GM10266 (cell line): ENCODE measurements at regions not wholly inside any gene's neighbourhood (a gene's known extent, or its start where the extent isn't known, plus 50 kb on each side); places are given as distances from the start of the nearest gene placed in this dataset.

Experiments
- DNase-seq: peaks from one replicate; pipeline ENCODE4 v3.0.0; 2012; ENCODE audit errors: extremely low spot score
- TF ChIP-seq, protein P1 (sequence below): IDR thresholded peaks from 2 replicates; pipeline ENCODE4 v1.5.1; 2012; ENCODE audit warnings: mild to moderate bottlenecking, low read depth; ENCODE audit not compliant: control insufficient read depth, insufficient read depth; ENCODE audit errors: missing control alignments

DNA sequence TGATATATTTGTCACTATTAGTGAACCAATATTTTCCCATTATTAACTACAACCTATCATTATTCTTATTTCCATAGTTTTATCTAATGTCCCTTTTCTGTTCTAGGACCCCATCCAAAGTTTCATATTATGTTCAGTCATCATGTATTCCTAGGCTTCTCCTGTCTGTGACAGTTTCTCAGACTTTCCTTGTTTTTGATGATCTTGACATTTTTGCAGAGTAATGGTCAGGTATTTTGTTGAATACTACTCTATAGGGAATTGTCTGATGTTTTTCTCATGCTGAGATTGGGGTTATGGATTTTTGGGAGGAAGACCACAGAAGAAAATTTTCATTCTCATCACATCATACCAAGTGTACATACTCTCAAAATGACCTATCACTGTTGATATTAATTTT is 684.6 kb downstream of the PLCL1 start:
- no peak for DNase-seq
- TF ChIP-seq, protein P1, sequence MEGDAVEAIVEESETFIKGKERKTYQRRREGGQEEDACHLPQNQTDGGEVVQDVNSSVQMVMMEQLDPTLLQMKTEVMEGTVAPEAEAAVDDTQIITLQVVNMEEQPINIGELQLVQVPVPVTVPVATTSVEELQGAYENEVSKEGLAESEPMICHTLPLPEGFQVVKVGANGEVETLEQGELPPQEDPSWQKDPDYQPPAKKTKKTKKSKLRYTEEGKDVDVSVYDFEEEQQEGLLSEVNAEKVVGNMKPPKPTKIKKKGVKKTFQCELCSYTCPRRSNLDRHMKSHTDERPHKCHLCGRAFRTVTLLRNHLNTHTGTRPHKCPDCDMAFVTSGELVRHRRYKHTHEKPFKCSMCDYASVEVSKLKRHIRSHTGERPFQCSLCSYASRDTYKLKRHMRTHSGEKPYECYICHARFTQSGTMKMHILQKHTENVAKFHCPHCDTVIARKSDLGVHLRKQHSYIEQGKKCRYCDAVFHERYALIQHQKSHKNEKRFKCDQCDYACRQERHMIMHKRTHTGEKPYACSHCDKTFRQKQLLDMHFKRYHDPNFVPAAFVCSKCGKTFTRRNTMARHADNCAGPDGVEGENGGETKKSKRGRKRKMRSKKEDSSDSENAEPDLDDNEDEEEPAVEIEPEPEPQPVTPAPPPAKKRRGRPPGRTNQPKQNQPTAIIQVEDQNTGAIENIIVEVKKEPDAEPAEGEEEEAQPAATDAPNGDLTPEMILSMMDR = no peak

DNA sequence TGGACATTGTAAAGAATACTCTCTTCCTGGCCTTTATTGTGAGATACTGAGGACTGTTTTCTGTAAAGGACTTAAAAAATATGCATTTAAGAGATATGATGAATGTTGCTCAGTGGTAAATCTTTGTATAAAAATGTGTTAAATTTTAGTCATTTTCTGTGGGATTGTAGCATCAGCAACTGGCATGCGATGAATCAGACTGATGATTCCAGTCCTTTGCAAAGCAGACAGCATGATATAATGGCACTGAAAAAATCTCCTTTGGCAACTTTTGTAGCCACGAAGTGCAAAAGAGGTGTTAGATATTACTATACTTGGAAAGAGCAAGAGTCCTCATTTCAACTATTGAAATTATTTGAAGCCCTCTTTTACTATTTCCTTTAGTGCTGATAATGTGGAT is 678.7 kb downstream of the PLCL1 start:
- TF ChIP-seq, protein P1 = no peak
- no peak for DNase-seq

DNA sequence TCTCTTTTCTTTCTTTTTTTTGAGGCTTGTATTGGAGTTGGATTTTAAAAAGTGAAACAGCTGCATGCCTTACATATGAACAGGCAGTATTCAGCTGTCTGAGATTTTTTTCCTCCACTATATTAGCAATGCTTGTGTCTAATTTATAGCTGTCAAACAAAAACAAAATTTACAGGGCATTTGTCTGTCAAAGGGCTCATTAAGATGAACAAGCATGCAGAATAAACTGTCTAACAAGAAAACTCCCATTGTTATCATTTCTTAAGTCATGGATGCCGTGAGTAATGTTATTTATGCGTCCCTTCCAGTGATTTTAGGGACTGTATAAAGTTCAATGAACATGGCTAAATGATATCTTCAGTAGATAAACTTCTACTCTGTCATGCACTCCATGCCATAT is 674.7 kb downstream of the PLCL1 start:
- no peak for DNase-seq
- TF ChIP-seq, protein P1 = no peak

DNA sequence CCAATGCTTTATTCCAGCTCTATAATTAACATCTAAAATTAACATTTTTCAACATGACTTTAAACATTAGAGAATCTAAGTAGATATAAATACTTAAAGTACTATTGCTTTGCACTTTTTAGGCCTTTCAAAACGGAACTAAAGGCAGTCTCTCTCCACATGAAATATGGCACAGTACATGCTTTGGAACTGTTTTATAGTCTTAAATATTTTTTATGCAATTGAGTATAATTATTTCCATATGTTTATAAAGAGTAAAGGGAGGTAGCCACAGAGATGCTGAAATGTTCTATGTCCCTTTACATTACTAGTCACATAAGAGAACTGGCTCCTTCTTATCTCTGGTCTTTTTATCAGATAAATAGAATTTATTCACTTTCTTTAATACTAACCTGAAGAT is 674.0 kb downstream of the PLCL1 start:
- TF ChIP-seq, protein P1 = no peak
- DNase-seq = no peak

DNA sequence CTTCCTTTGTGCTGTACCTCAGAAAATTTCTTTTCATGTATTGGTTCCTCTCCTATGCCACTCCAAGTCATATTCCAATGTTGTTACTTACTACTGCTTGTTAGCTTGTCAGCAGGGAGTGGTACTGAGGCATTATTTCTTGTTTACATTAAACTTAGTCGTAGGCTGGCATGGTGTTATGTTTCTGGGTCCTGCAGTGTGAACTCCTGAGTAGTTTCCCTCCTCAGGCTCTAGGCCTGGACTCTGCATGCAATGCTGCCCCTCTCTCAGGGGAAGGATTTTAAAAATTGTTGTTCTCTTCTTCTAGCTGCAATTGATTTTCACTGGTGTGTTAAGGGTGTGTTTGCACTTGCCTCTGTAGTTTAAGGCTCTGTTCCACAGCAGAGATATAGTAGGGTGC is 671.6 kb downstream of the PLCL1 start:
- TF ChIP-seq, protein P1 = no peak
- no peak for DNase-seq

DNA sequence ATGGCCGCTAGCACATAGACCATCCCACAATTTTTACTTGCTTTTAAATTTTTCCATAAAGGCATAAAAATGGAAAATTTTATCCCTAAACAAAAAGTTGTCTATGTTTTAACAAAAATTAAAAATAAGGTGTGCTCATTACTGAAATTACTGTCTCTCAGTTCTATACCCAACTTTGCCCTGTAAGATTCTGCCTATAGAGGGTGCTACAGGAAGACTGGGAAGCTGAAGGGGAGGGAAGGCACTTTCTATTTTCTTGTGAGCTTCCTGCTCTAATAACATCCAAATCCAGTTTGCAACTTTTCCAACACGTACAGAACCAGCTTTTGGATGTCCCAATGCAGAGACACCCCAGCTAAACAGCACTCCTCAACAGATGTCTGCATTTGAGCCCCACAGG is 666.9 kb downstream of the PLCL1 start:
- no peak for DNase-seq
- TF ChIP-seq, protein P1 = peak; percentile 12

DNA sequence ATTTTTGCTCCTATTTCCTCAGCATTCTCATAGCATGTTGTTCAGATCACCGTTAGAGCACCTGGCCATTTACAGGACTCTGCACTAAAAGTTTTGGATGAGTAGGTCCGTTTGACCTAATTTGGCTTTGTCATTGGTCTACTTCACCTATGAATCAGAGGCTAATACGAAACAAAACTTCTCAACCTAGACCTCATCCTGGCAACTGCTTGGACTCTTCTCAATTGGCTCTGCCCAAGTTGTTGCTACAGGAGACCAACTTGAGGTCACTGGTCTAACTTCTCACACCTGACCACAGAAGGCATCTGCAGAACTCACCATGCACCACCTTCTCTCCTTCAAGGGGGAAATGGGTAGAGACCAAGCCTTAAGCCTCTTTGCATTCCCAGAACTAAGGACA is 663.7 kb downstream of the PLCL1 start:
- TF ChIP-seq, protein P1 = no peak
- no peak for DNase-seq

DNA sequence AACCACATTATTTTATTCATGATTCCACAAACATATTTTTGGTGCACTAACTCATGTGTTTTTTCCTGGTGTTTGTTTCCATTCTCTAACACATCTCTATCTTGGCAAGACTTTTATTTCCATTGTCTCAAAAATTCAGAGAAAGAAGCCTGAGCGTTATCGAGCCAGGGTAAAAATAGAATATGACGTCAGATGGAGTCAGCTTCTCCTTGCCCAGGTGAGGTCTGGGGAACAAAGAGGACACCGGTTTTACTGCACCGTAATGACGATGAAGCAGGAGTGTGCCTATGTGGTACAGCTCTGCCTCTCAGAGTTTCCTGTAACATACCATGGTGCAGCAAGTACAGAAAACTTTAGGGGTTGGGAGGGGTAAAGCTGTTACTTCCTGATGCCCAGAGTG is 661.6 kb downstream of the PLCL1 start:
- DNase-seq = no peak

More for the DNA sequence above, 661.6 kb downstream of the PLCL1 start:
- TF ChIP-seq, protein P1 = no peak
